ENCODE measurements at regions not wholly inside any gene's neighbourhood (a gene's known extent, or its start where the extent isn't known, plus 50 kb on each side); places are given as distances from the start of the nearest gene placed in this dataset.

DNA sequence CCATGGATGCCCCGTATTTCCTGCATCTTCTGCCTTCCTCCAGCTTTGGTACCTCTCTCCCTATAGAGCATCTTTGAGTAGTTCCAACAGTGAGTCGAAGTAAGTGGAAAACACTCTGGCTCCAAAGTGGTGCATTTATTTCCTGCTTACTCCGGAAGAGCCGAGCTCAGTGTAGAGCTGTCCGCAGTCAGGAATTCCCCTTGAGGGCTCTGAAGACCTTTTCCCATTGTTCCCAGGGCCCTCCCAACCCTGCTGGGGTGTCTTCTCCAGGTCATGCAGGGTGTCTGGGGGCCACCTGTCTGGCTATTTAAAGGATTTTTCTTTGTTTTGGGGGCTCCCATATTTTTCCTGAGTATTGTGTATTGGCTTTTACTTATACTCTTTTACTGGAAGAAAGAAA is 118.6 kb upstream of the MXRA5 start:
- no peak overlapping the region for H3K4ac ChIP-seq (replicated peaks; ENCODE audit: insufficient read length, low read depth, low read length)
- no peak overlapping the region for H3K23ac ChIP-seq (ENCODE audit: insufficient read length)
- TF ChIP-seq BCL11A (IDR thresholded peaks at IDR 0.05; ENCODE audit: low read depth in 2 of 2, low read length in 2 of 2) (no peak), CREB1 (IDR thresholded peaks at IDR 0.05) (no peak), POLR2AphosphoS5 (IDR thresholded peaks at IDR 0.05; ENCODE audit: low read depth, low read length) (no peak), HDAC6 (IDR thresholded peaks at IDR 0.05; ENCODE audit: low read depth, low read length) (no peak), POU5F1 (IDR thresholded peaks at IDR 0.05; ENCODE audit: low read depth, low read length) (no peak), RXRA (IDR thresholded peaks at IDR 0.05; ENCODE audit: insufficient read depth, low read depth, low read length) (no peak), ATF3 (IDR thresholded peaks at IDR 0.05; ENCODE audit: insufficient read depth, low read depth, low read length) (no peak), SP1 (IDR thresholded peaks at IDR 0.05; ENCODE audit: low read depth, low read length) (no peak)
- FAIRE-seq (no peak), DNase-seq (ENCODE audit: low read depth in 1 of 2, low spot score in 2 of 2) (no peak)
- H4K91ac ChIP-seq (replicated peaks; ENCODE audit: insufficient read length, low read length): no peak overlapping the region
- no peaks in the 10 kb centered on the region for H3K27me3 ChIP-seq (replicated peaks in 1 of 4; ENCODE audit: control insufficient read depth in 3 of 4, extremely low read depth in 1 of 4, insufficient read depth in 3 of 4, low read length in 3 of 4)
- POLR2A ChIA-PET (ENCODE audit: partially characterized antibody): no interaction called here
- H4K20me1 ChIP-seq (replicated peaks in 1 of 2; ENCODE audit: control insufficient read depth in 1 of 2, insufficient read depth in 2 of 2, low read length in 2 of 2): no peaks in the 10 kb centered on the region
- no peak overlapping the region for H2AFZ ChIP-seq (ENCODE audit: low read length)
- H3K9ac ChIP-seq (replicated peaks in 1 of 4; ENCODE audit: extremely low read depth in 1 of 4, low read depth in 3 of 4, low read length in 3 of 4): no peak overlapping the region
- no peak overlapping the region for H3K14ac ChIP-seq (ENCODE audit: insufficient read length)
- no peak overlapping the region for H3K4me2 ChIP-seq (ENCODE audit: insufficient read depth in 1 of 2, low read depth in 2 of 2, low read length in 2 of 2)
- H3K23me2 ChIP-seq (ENCODE audit: low read depth, low read length): no peaks in the 10 kb centered on the region
- no peak overlapping the region for H3K4me3 ChIP-seq (ENCODE audit: extremely low read depth in 1 of 4, insufficient read depth in 2 of 4, low read depth in 3 of 4, low read length in 4 of 4)
- no peak overlapping the region for H2BK20ac ChIP-seq (ENCODE audit: low read length)
- H2BK12ac ChIP-seq (ENCODE audit: low read depth, low read length): no peak overlapping the region
- no peak overlapping the region for H2AK5ac ChIP-seq (ENCODE audit: low read depth, low read length)
- H2BK15ac ChIP-seq (ENCODE audit: low read length): no peak overlapping the region
- WGBS, 2 experiments (ENCODE audit: extremely low coverage in 1 of 2, insufficient coverage in 1 of 2, insufficient read length in 1 of 2, insufficient replicate concordance in 2 of 2, low coverage in 1 of 2, low lambda C conversion rate in 2 of 2, missing lambda C conversion rate in 1 of 2): 96% methylated on average over 4 of the region's 5 CpGs; no CpG with 5 or more reads in 1 of the 2 experiments
- CTCF ChIA-PET (ENCODE audit: partially characterized antibody): no interaction called here
- H3K4me1 ChIP-seq (replicated peaks in 1 of 4; ENCODE audit: control insufficient read depth in 3 of 4, insufficient read depth in 4 of 4, low read length in 3 of 4): no peaks in the 10 kb centered on the region
- no peaks in the 10 kb centered on the region for H3K79me2 ChIP-seq (ENCODE audit: control insufficient read depth in 1 of 2, insufficient read depth in 2 of 2, low read length in 2 of 2)
- H3K79me1 ChIP-seq (ENCODE audit: low read depth, low read length): no peaks in the 10 kb centered on the region
- H3K27ac ChIP-seq (ENCODE audit: low read depth, low read length): no peak overlapping the region
- H2BK5ac ChIP-seq (ENCODE audit: low read depth, low read length): no peak overlapping the region
- no peak overlapping the region for H3K56ac ChIP-seq (replicated peaks; ENCODE audit: insufficient read length, low read depth, low read length)
- no peaks in the 10 kb centered on the region for H3K36me3 ChIP-seq (ENCODE audit: control insufficient read depth in 2 of 4, insufficient read depth in 4 of 4, low read length in 3 of 4)
- no peaks in the 10 kb centered on the region for H3K9me3 ChIP-seq (ENCODE audit: insufficient read depth in 2 of 2, low read depth in 1 of 2, low read length in 1 of 2)
- no peak overlapping the region for H4K8ac ChIP-seq (ENCODE audit: extremely low read depth, insufficient read depth, low read length)
- no peak overlapping the region for H2BK120ac ChIP-seq (replicated peaks; ENCODE audit: low read depth, low read length)
- H3K18ac ChIP-seq (ENCODE audit: extremely low read depth, low read length): no peak overlapping the region
- no peak overlapping the region for H4K5ac ChIP-seq (ENCODE audit: insufficient read length, low read depth, low read length)

All from H1 (cell line).